Iris pigment epithelial cell (primary cell): ENCODE measurements at regions not wholly inside any gene's neighbourhood (a gene's known extent, or its start where the extent isn't known, plus 50 kb on each side); places are given as distances from the start of the nearest gene placed in this dataset.
A peak's percentile ranks its signal among the peaks of the same experiment; 100 is the strongest.

Experiments
- DNase-seq: peaks from one replicate; pipeline ENCODE4 v3.0.0-alpha.2; 2011; ENCODE audit warnings: low read depth

DNA sequence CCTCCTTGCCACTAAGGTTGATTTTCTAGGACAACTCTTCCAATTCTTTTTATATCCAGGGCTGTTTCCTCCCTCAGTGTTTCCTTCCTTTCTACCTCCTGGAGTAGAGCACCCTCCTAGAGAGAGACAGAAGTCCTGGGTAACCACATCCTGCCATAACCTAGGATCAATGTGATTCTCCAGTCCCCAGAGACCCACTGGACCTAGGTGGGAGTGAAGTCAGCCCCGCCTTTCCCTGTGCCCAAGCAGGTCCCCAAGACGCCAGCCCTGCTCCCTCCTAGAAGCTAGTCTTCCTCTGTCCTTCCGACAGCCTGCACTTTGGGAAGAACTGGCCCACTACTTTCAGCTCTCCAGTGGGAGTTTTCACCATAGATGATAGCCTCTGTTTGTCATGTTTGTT is 166.8 kb upstream of the PLEKHG7 start:
- no peak for DNase-seq

DNA sequence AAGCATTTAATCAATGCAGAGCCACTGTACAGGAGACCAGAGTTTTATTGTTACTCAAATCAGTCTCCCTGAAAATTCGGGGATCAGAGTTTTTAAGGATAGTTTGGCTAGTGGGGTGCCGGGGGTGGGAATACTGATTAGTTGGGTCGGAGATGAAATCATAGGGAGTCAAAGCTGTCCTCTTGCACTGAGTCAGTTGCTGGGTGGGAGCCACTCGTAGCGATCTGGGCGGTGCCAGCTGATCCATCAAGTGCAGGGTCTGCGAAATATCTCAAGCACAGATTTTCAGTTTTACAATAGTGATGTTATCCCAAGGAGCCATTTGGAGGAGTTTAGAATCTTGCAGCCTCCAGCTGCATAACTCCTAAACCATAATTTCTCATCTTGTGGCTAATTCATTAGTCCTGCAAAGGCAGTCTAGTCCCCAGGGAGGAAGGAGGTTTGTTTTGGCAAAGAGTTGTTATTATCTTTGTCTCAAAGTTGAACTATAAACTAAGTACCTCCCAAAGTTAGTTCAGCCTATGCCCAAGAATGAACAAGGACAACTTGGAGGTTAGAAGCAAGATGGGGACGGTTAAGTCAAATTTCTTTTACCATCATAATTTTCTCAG is 169.4 kb upstream of the PLEKHG7 start:
- DNase-seq = no peak

DNA sequence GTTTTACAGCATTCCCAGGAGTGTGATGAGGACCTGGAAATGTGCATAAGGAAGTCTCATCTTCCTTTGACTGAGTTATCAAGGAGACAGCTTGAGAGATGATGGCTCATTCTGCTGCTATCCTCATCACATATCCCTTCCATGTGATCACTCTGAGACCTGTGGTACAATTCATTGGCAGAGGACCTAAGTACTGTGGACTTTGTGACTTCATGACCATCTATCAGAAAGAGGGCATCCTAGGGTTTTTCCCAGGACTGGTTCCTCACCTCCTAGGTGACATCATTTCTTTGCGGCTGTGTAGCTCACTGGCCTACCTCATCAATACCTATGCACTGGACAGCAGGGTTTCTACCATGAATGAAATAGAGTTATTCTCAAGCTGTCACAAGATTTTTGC is 172.1 kb upstream of the PLEKHG7 start:
- DNase-seq = no peak

DNA sequence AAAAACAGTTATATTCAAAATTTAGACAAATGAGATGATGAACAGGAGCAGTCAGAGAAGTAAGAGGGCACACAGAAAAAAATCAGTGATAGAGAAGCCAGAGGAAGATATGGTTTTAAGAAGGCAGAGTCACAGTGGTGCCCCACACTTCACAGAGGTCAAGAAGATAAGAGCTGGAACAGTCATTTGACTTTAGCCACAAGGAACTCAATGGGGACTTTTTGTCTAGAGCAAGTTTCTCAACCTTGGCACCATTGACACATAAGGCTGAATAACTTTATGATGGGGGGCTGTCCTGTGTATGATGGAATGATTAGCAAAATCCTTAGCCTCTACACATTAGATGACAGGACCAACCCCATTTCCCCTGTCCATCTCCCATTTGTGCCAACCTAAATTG is 172.8 kb upstream of the PLEKHG7 start:
- DNase-seq = no peak

DNA sequence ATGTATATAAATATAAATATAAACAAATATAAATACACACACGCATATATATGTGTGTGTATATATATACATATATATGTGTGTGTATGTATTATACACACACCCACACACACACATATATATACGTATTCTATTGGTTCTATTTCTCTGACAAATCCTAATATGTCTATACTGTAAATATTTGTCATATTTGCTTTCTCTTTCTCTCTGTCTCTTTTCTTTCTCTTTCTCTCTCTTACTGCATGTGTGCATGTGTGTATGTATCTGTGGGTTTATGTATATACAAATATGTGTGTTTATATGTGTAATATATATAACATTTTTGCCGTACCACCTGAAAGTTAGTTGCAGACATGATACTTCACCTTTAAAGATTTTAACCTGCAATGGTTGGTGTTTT is 174.2 kb upstream of the PLEKHG7 start:
- DNase-seq = no peak

DNA sequence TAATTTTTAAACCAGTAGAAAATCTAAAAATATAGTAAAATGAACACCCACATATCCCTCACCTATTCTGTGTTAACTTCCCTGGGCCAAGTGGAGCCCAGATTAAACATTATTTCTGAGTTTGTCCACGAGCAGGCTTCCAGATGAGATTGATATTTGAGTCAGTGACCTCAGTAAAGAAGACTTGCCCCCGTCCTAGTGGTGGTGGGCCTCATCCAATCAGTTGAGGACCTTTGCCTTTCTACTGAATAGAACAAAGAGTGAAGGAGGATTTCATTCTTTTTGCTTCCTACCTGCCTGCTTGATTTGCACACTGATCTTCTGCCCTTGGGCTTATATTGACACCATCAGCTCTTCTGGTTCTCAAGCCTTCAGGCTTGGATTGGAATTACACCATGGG is 174.7 kb upstream of the PLEKHG7 start:
- DNase-seq = no peak

DNA sequence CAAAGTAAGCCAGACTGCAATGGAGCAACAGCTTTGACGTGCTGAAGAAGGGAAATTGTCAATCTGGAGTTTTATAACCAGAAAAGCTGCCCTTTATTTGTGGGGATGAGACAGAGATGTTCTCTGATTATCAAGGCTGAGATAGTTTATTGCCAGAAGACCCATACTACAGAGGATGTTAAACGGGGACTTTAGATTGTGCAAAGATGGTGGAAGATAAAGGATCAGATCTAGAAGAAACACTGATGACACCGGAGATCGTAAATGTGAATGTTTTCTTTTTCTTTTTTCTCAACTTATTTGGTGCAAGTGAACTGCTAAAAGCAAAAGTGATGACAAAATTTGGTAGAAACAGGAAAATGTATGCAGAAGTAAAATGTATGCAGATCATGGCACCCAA is 178.3 kb upstream of the PLEKHG7 start:
- no peak for DNase-seq

DNA sequence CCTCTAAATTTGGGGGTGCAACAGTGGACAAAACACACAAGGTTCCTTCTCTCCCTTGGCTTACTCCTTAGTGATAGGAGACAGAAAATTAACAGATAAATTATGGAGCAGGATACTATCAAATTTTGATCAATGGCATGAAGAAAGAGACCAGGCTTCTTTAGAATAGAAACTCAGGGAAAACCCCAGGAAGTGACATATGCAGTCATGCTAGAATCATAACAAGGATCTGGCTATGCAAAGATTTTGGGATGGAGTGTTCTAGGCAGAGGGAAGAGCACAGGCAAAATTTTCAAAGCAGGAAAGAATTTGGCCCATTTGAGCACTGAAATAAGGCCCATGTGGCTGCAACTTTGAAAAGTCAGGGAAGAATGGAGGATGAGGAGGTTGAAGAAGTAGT is 182.3 kb upstream of the PLEKHG7 start:
- no peak for DNase-seq

DNA sequence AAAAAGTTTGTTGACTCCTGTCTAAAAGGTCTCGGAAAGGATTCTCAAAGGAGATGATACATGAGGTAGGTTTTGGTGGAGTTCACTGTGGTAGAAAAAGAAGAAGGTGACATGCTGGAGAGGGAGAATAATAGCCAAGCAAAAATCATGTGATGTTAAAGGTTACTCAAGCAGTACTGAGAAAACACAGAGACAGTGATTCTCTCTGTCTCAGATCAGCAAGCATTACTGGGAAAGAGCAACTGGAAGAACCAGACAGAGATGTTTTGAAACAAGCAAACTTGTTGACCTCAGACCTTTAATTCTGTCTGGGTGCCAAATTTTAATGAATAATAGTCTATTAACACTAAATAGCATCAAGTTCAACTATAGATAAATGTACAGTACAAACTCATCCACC is 183.5 kb upstream of the PLEKHG7 start:
- DNase-seq = no peak

DNA sequence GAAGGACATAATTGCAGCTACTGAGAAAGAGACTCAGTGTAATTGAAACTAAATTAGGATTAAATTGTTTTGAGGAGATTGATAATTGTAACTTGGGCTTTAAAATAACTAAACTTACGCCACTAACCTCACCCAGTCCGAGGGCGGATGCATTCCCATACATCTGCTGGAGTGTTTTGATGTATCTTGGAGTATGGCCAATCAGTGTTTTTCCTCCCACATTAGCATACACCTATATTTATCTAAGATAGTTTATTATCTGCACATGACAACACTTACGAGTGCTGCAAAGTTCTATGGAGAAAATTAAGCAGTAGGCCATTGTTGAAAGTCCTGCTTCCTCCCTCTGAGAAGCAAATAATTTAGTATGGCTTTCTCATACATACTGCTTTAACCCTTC is 184.7 kb upstream of the PLEKHG7 start:
- DNase-seq = no peak

DNA sequence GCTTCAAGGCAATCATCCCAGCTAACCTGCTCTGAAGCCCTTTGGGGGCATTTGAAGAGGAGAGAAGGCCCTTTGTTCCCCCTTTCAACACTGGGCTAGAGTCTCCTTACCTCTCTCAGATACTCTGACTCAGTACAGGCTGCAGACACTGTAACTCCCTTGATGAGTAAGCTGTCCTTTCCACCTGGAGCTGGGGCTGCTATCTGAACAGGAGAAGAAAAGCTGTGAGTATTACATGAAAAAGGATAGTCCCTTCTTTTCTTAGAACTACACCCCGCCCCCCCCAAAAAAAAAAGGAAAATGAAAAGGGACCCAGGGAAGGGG is 186.6 kb upstream of the PLEKHG7 start:
- DNase-seq = peak; percentile 54

DNA sequence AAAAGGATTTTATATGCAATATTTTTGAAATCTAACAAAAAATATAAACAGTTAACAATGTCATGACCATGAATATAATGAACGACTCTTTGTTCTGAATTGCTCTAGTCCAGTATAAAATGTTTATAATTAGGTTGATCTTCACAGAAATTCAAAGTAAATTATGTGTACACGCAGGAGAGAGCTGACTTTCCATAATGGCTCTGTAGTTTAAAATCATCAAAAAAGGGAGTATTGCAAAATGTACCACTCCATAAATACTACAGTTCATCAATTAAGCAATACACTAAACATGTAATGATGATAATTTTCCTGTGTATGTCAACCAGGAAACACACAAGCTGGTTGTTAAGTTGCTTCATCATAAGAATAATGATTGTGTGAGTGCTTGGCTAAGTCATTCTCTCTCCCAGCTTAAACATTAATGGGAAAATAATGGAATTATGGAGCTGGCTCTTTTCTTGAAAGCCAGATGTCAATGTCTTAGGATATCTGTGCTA is 189.5 kb upstream of the PLEKHG7 start:
- no peak for DNase-seq

DNA sequence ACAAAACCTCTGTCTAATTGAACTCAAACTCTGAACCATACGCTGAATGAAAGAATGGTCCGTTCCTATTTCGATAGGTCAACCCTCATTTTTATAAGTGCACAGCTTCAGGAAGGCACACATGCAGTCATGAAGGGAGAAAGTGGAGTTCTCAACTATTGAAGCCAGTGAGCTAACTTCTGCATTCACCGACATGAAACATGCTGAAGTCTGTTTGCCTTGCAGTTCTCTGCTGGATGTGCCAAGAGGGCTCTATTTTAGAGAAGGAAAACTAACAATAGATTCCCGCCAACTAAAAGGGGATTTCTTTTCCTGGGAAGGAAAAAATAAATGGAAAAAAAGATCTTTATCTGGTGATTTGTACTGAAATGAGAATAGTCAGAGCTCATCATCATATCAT is 191.0 kb upstream of the PLEKHG7 start:
- no peak for DNase-seq

DNA sequence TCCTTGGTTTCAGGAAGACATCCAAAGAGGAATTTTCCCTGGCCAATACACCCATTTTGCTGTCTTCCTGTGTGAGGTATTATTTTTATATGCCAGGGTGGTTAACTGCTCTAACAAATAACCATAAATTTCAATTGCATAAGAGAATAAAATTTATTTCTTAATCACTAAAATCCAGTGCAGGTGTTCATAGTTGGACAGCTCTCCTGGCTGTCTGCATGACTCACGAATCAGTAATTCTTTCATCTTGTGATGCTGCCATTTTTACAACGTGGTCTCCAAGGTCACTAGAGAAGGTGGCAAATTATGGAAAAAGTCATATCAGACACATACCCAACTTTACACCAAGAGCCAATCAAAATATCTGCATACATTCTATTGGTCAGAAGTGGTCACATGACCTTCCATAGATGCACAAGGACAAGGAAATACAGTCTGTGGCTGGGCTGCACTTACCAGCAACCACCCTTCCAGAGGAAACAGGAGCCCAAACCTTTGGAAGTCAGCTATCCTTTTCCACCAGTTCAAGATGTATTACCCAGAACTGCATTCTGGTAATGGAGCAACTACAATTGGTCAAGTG is 193.5 kb upstream of the PLEKHG7 start:
- DNase-seq = no peak

DNA sequence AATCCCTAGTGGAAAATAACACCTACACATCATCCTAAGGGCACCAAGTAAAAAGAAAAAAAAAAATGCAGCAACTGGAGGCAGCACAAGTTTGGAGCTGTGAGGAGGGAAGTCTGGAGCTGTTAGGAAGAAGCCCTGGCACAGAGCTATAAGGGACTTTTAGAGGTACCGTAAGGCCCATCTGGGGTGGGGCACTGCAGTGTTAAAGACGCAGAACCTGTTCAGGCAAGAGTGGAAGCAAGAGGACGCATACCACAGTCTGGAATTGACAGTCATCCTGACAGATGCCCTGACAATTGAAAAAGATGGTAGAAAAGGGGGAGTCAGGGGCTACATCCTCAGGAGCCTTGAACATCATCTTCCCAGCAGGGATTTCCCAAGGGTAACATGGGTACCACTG is 195.9 kb upstream of the PLEKHG7 start:
- no peak for DNase-seq

DNA sequence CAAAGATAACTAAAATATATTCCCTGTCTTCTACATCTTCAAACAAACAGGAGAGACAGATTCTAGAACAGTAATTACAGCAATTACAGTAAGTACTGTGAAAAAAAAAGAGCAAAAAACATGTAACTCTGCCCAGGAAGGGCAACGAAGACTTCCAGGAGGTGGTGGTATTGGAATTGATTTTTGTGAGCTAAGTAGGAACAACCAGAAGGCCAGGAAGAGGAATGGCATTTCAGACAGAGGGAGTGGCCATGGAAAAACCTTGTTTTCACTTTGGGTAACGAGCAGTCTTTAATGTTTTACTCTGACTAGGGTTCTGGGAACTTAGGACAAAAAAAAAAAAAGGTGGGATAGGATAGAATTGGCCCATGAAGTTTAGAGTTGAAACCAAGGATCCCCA is 196.3 kb upstream of the PLEKHG7 start:
- no peak for DNase-seq

DNA sequence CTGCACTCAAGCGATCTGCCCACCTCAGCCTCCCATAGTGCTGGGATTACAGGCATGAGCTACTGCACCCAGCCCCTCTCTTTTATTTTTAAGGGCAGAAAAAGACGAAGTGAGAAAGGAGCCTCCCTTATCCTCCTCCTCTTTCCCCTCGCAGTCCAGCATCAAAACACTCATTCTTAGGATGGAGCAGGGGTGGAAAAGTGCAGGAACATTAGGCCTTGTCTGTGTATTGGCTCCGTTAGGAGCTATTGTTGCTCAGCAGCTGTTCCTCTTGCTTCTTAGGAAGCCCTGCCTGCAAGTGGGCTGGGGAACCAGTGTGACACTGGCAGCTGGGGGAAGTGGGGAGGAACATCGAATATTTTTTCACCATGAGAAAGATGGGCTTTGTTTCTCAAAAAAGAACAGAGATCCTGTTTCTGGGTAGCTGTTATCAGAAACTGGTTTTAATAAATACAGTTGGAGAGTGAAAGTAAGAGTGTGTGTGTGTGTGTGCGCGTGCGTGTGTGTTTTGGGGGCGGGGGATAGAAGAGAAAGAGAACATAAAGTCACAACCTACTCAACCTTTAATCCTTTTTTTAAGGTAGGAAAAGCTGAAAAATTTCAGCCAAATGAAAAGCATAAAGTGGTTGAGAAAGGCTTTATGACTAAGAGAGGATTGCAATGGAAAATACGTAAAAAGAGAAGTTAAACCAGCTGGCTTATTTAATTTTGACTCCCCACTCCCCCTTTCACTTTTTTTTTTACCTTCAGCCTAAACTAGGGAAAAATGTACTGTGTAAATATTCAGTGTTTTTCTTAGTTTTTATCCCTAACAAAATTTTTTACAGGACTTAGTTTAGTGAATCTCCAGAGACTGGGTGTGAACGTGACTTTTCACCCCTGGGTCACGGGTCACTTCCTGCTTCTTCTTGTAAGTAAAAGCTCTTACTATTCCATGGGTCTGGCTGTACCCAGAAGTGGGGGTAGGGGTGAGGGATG is 197.2 kb upstream of the PLEKHG7 start:
- peak; percentile 40 for DNase-seq

DNA sequence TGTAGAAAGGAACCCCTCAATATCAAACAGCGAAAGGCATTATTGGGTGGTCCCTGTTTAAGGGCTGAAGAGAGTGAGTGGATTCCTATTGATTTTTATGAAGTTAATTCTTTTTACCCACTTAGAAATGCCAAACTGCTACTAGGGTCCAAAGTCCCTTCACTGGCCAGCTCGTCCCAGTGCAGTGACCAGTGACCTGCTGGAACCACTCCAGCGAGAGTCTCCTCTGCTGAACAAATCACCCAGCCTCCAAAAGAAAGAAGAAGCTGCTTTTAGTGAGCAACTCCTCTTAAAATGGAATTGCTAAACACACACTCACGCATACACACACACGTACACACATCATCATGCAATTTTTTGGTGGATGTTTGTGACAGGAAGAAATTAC is 198.2 kb upstream of the PLEKHG7 start:
- DNase-seq = no peak

DNA sequence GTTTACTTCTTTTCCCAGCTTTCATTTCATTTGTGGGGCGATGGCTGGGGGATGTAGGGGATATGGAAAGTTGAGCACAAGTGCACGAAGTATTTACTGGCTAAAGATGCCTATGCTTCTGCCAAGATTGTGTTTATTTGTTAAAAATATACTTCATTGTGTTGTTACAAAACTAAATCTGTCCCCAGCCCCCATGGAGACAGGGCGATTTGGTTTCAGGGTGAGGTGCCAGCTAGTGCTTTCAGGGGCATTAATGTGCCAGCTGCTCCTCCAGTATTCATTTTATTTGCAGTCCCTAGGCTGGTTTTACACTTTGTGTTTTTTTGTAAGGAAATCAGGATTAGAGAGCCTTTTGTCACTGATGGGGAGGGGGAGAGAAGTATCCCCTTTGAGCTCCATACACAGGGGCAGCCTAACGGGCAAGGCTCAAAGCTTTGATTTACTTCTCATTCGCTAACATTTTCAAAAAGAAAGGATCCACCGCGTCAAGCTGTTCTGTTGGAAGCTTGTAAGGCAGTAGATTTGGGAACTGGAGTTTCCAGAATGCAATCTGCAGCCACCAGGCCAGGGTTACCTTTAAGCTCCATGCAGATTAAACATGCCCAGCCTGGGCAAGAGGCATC is 198.7 kb upstream of the PLEKHG7 start:
- DNase-seq = no peak

DNA sequence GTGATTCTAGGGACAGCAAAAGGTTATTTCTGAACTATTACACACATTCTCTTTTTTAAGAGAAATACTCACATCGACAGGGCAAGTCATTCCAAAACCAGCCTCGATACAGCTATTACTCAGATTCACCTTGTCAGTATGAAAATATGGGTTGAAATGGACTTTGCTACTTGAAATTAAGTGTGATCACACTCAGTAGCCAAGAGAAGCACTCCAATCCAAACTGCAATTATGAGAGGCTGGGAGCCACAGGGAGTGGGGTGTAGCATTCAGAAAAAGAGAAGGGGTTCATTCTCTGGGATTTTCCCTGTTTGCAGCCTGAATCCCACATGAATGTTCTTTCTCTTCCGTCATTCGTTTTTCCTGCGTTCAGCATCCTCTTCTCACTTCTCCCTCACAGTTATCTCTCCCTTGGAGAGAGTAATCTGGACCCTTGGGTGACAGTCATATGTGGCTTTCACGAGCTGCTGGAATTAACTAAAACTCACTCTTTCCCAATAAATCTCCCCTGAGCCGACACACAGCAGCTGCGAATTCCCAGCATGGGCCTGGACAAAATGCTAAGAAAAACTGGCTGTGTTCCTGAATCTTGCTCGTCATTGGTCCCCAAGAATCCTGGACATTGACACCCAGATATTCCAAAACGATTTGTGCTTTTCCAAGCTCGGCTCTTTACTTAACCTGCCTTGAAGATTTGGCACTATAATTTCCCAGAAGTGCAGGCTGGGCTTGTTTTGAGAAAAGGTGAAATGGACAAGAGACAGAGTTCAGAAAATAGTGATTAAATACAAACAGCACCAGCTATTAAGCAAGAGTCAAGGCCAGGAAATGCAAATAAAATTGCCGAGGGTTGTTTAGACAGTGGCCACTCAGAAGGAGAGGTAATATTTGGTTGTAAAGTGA is 199.5 kb upstream of the PLEKHG7 start:
- DNase-seq = peak; percentile 6

DNA sequence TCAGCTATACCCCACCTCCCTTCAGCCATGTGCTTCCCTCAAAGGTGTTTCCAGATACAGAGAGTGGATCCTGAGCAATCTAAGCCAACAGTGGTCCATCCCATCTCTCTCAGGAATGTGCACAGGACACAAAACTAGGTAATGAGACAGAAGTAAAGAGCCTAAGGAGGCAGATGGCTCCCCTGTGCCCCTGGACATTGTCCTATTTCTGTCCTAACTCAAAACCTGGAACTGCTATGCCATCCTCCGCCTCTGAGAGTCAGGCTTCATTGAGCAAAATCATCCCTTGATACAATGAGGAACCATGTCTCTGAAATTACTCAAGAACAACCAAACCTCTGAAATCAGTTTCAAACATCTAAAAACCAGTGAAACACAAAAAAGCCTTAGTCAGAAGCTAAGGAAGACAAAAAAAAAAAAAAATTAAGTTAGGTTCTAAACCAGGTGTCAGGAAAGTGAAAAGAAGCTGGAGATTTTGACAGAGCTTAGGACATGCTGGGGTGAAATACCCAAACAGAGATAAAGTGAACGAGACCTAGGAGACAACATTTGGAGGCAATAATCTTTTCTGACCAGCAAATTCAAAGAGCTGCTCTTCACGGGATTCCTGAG is 200.3 kb upstream of the PLEKHG7 start:
- no peak for DNase-seq
